A673 (cell line): ENCODE measurements at regions not wholly inside any gene's neighbourhood (a gene's known extent, or its start where the extent isn't known, plus 50 kb on each side); places are given as distances from the start of the nearest gene placed in this dataset.
A peak's percentile ranks its signal among the peaks of the same experiment; 100 is the strongest.

Experiments used
- BruUV-seq: library from RNA; stranded (reverse); fragments of 400-500 nt; replicated peaks from 2 replicates; lab custom pipeline; 2021; lab: Mats Ljungman, UMichigan
- CTCF ChIA-PET: fragments of 300-600 bp; sonication (Branson Sonifier 250); formaldehyde crosslinking; loops from one replicate; lab custom pipeline; 2022; ENCODE audit warnings: antibody characterized with exemption; lab: Charles Lee
- POLR2A ChIA-PET: fragments of 300-600 bp; sonication (Branson Sonifier 250); formaldehyde crosslinking; loops from one replicate; lab custom pipeline; 2022; ENCODE audit warnings: antibody characterized with exemption; ENCODE audit not compliant: low non-redundant PET; lab: Charles Lee
- DNase-seq: peaks from one replicate; pipeline ENCODE4 v3.0.0-alpha.2; 2015; ENCODE audit warnings: low spot score
- H3K27ac ChIP-seq: fragments of 200-600 bp; sonication (generic); 2 replicates; pipeline ENCODE4 v1.5.1; 2016; ENCODE audit warnings: mixed run types, low read depth, mild to moderate bottlenecking, mixed read lengths, antibody characterized with exemption, low read length; ENCODE audit not compliant: poor library complexity, severe bottlenecking
- H3K27me3 ChIP-seq: fragments of 200-600 bp; sonication (generic); replicated peaks from 2 replicates; pipeline ENCODE4 v1.6.1; 2017; ENCODE audit warnings: mixed run types, low read depth, mild to moderate bottlenecking, mixed read lengths, antibody characterized with exemption, low read length; ENCODE audit not compliant: insufficient read depth, poor library complexity
- H3K36me3 ChIP-seq: fragments of 200-600 bp; sonication (generic); 2 replicates; pipeline ENCODE4 v1.6.1; 2016; ENCODE audit warnings: mixed run types, mild to moderate bottlenecking, mixed read lengths, antibody characterized with exemption, low read length; ENCODE audit not compliant: insufficient read depth, poor library complexity, severe bottlenecking
- H3K4me1 ChIP-seq: fragments of 200-600 bp; sonication (generic); 2 replicates; pipeline ENCODE4 v1.6.1; 2017; ENCODE audit warnings: mixed run types, mild to moderate bottlenecking, mixed read lengths, antibody characterized with exemption, low read length; ENCODE audit not compliant: insufficient read depth, poor library complexity, severe bottlenecking
- H3K4me3 ChIP-seq: fragments of 200-600 bp; sonication (generic); 2 replicates; pipeline ENCODE4 v1.5.1; 2016; ENCODE audit warnings: low read depth, mixed run types, mild to moderate bottlenecking, mixed read lengths, low read length; ENCODE audit not compliant: poor library complexity, severe bottlenecking
- H3K9me3 ChIP-seq: fragments of 200-600 bp; sonication (generic); 2 replicates; pipeline ENCODE4 v1.6.1; 2016; ENCODE audit warnings: mixed run types, low read depth, mild to moderate bottlenecking, mixed read lengths, antibody characterized with exemption, low read length; ENCODE audit not compliant: poor library complexity, severe bottlenecking
- CTCF ChIP-seq: fragments of 300-800, 200-600 bp; sonication (generic); conservative IDR thresholded peaks from 2 replicates; pipeline ENCODE4 v1.5.1; 2017; ENCODE audit warnings: low read depth, mild to moderate bottlenecking, antibody characterized with exemption, low read length, moderate library complexity, mixed read lengths
- EZH2 ChIP-seq: fragments of 200-600 bp; sonication (generic); IDR thresholded peaks from 2 replicates; pipeline ENCODE4 v1.6.1; 2017; ENCODE audit warnings: borderline replicate concordance, low read depth, mild to moderate bottlenecking, mixed read lengths, antibody characterized with exemption, low read length; ENCODE audit not compliant: poor library complexity, severe bottlenecking
- intact Hi-C: fragments of 100-400 bp; cut with micrococcal nuclease; formaldehyde crosslinking; loops from one replicate; pipeline ENCODE4 v1.10.0; 2022; ENCODE audit not compliant: unreplicated experiment

- no peak overlapping the region for H3K27ac ChIP-seq
- intact Hi-C loops, result no loop called here
- H3K4me3 ChIP-seq, result no peak overlapping the region
- no peaks in the 10 kb centered on the region for H3K4me1 ChIP-seq
- H3K27me3 ChIP-seq, result peaks cover 35% of the 10 kb centered on the region
- DNase-seq, result no peak
- H3K36me3 ChIP-seq, result no peaks in the 10 kb centered on the region
- ChIA-PET POLR2A (no interaction called here), CTCF (no interaction called here)
- H3K9me3 ChIP-seq, result no peaks in the 10 kb centered on the region
- no TSS peak for BruUV-seq
- TF ChIP-seq EZH2 (no peak), CTCF (no peak)
These were observed 146.3 kb downstream of the ANXA2 start for GRCh38 chr15:60251300-60252070.

GRCh38 chr15:60254416-60254815 lies 143.4 kb downstream of the ANXA2 start:
- intact Hi-C loops, result no loop called here
- no peak for TF ChIP-seq EZH2
- TF ChIP-seq CTCF, result no peak
- no peak overlapping the region for H3K4me3 ChIP-seq
- DNase-seq, result no peak
- ChIA-PET POLR2A (no interaction called here), CTCF (no interaction called here)
- no TSS peak for BruUV-seq
- no peaks in the 10 kb centered on the region for H3K9me3 ChIP-seq
- H3K27ac ChIP-seq, result no peak overlapping the region
- peaks cover 6% of the 10 kb centered on the region for H3K27me3 ChIP-seq
- no peaks in the 10 kb centered on the region for H3K4me1 ChIP-seq
- H3K36me3 ChIP-seq, result no peaks in the 10 kb centered on the region

GRCh38 chr15:60255390-60255789 lies 142.4 kb downstream of the ANXA2 start:
- no peak for TF ChIP-seq EZH2
- no peak for TF ChIP-seq CTCF
- no peak overlapping the region for H3K27ac ChIP-seq
- H3K4me3 ChIP-seq, result no peak overlapping the region
- POLR2A ChIA-PET, result no interaction called here
- no peaks in the 10 kb centered on the region for H3K4me1 ChIP-seq
- H3K36me3 ChIP-seq, result no peaks in the 10 kb centered on the region
- DNase-seq, result peak; percentile 7
- intact Hi-C loops, result no loop called here
- peaks cover 8% of the 10 kb centered on the region for H3K27me3 ChIP-seq
- no peaks in the 10 kb centered on the region for H3K9me3 ChIP-seq
- no TSS peak for BruUV-seq
- CTCF ChIA-PET, result no interaction called here
